ENCODE measurements at regions not wholly inside any gene's neighbourhood (a gene's known extent, or its start where the extent isn't known, plus 50 kb on each side); places are given as distances from the start of the nearest gene placed in this dataset.

DNA sequence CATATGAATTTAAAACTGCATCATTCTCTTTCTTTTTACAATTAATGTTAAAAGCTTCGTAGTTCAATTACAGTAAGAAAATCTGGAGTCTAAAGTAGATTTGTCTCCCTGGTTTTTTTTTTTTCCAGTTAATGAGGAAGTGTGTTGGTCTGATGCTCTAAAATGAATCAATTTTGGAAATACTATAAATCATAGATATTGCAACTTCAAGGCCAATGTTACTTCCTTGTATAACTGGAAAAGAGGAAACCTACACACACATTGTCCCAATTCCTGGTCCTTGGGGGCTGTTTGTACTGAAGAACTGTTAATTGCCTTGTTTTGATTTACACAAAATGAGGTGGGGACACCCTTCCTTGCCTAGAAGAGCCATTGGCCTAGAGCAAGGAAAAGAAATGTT lies 107.2 kb downstream of the RGS2 start:
- no peak overlapping the region for H3K27ac Mint-ChIP-seq
- no peaks in the 10 kb centered on the region for H3K9me3 Mint-ChIP-seq
- no peak for DNase-seq
- H3K4me3 Mint-ChIP-seq = no peak overlapping the region
- H3K27me3 Mint-ChIP-seq = no peaks in the 10 kb centered on the region
- H3K36me3 Mint-ChIP-seq = no peaks in the 10 kb centered on the region
- CTCF ChIA-PET = no interaction called here
- no peaks in the 10 kb centered on the region for H3K4me1 Mint-ChIP-seq

DNA sequence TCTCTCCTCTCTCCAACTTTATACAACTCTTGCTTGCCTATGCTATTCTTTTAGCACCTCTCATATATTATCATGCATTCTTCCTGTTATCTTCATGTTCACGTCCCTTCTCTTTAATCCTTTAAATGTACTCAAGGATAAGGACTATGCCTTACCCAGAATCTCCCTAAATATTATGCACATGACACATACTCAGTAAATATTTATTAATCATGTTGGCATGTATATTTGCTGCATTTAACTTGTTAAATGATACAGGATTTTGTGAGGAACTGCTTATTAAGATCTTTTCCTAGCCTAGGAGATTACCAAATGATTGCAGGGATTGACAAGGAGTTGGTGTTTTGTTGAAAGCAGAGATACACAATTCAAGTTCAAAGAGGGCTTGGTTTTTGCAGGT lies 109.4 kb downstream of the RGS2 start:
- H3K27ac Mint-ChIP-seq = no peak overlapping the region
- no peak overlapping the region for H3K4me3 Mint-ChIP-seq
- no peak for DNase-seq
- H3K36me3 Mint-ChIP-seq = no peaks in the 10 kb centered on the region
- CTCF ChIA-PET = no interaction called here
- no peaks in the 10 kb centered on the region for H3K9me3 Mint-ChIP-seq
- H3K27me3 Mint-ChIP-seq = no peaks in the 10 kb centered on the region
- H3K4me1 Mint-ChIP-seq = no peaks in the 10 kb centered on the region

DNA sequence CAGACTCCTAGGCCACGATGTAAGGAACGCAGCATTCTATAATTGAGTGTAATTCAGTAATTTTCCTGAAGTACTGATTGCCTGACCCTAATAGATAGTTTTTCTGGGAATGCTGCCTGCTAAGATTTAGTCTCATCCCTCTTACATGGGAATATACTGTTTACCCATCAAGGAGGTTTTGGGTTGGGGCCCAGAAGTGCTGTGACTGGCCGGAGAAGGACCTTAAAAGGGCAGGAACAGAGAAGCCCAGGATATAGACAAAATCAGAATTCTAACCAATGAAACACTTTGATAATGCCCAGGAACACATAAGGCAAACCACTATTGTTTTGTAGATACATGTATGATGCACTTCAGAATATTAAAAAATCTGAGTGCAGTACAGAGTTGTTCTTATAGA lies 111.6 kb downstream of the RGS2 start:
- Mint-ChIP-seq H3K9me3 (no peaks in the 10 kb centered on the region), H3K27me3 (no peaks in the 10 kb centered on the region), H3K36me3 (no peaks in the 10 kb centered on the region), H3K4me1 (no peaks in the 10 kb centered on the region), H3K4me3 (no peak overlapping the region), H3K27ac (no peak overlapping the region)
- CTCF ChIA-PET = no interaction called here
- DNase-seq = no peak

DNA sequence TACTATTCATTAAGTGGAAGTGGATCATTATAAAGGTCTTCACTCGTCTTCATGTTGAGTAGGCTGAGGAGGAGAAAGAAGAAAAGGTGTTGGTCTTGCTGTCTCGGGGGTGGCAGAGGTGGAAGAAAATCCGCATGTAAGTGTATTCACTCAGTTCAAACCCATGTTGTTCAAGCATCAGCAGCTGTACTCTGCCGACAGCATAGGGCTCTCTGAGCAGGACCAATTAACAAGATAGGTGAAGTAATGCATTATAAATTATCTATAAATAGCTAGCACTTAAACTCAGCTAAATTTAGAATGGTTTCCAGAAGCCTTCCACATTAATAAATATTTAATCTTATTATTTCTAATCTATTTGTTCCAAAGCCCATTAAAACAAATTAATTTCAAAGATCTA lies 116.8 kb downstream of the RGS2 start:
- Mint-ChIP-seq H3K4me3 (no peak overlapping the region), H3K4me1 (no peaks in the 10 kb centered on the region), H3K36me3 (no peaks in the 10 kb centered on the region), H3K9me3 (no peaks in the 10 kb centered on the region), H3K27me3 (no peaks in the 10 kb centered on the region), H3K27ac (no peak overlapping the region)
- DNase-seq = no peak
- CTCF ChIA-PET = no interaction called here

DNA sequence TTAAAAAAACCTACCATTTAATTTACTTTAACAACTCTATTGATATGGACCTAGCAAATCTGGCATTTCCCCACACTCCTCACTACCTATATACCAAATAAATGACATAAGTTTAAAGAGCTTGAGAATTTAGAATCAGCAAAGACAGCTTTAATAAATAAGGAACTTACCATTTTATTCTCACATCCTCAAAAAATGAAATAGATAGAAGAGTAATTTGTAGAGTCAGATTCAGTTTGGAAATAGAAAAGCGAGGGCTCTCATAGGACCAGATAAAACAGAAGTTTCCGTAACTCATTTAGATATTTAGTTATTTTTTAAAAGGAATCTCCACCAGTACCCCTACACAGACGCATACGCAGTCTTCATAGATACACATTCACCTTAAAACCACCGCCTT lies 117.9 kb downstream of the RGS2 start:
- Mint-ChIP-seq H3K9me3 (no peaks in the 10 kb centered on the region), H3K36me3 (no peaks in the 10 kb centered on the region), H3K27me3 (peaks cover 4% of the 10 kb centered on the region), H3K4me3 (no peak overlapping the region), H3K27ac (no peak overlapping the region), H3K4me1 (no peaks in the 10 kb centered on the region)
- CTCF ChIA-PET = no interaction called here
- DNase-seq = no peak

DNA sequence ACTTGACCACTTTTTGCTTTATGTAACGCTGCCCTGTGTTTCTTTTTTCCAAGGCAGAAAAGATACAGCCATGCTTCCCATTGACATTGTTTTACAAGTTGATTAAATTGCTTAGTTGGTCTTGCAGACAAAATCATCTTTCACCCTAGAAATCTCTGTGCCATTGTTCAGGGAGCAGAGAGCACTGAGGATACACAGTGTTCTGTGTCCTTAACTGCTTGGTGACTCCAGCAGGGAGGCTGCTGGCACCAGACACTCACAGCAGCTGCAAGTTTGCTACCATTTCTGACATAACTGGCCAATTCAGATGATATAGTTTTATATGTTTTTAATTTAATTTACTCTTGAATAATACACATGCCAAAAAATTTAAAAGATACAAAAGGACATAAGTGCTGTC lies 118.7 kb downstream of the RGS2 start:
- Mint-ChIP-seq H3K4me1 (no peaks in the 10 kb centered on the region), H3K4me3 (no peak overlapping the region), H3K9me3 (no peaks in the 10 kb centered on the region), H3K36me3 (no peaks in the 10 kb centered on the region), H3K27ac (no peak overlapping the region), H3K27me3 (peaks cover 4% of the 10 kb centered on the region)
- CTCF ChIA-PET = no interaction called here
- no peak for DNase-seq

DNA sequence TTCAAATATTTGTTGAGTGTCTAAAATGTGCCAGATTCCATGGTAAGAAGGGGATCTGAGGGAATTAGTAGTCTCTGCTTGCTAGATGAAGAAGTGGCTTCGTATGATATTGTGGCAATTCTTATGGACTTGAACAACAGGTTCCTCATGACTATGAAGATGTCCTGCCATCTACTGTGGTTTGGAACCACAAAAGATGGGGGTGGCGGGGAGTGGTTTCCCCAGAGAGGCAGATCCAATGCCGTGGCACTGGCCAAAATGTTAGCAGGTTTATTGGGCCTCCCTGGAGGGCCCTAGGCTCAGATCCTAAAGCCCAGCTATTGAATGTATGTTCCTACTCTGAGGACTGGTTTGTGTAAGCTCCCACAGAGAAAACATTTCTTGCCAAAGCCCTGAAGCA lies 120.8 kb downstream of the RGS2 start:
- no peaks in the 10 kb centered on the region for H3K9me3 Mint-ChIP-seq
- CTCF ChIA-PET = no interaction called here
- no peaks in the 10 kb centered on the region for H3K4me1 Mint-ChIP-seq
- no peak overlapping the region for H3K4me3 Mint-ChIP-seq
- H3K27ac Mint-ChIP-seq = no peak overlapping the region
- no peaks in the 10 kb centered on the region for H3K36me3 Mint-ChIP-seq
- peaks cover 4% of the 10 kb centered on the region for H3K27me3 Mint-ChIP-seq
- DNase-seq = no peak

DNA sequence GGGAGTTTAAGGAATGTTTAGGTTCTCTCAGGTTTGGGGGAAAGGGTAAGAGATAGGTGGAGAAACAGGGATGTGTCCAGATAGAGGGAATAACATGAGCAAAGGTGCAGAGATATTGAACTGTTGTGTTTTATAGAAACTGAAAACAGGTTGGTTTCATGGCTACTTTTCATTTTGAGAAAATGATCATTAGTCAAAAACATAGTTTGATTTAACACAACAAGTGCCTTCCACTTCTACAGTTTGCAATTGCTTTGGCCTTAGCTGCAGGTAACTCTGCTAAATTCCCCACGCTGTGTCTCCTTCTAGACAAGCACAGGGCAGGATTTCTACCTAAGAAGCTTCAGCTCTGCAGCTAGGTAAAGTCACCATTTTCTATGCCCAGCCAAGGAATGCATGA lies 124.9 kb downstream of the RGS2 start:
- H3K36me3 Mint-ChIP-seq = no peaks in the 10 kb centered on the region

DNA sequence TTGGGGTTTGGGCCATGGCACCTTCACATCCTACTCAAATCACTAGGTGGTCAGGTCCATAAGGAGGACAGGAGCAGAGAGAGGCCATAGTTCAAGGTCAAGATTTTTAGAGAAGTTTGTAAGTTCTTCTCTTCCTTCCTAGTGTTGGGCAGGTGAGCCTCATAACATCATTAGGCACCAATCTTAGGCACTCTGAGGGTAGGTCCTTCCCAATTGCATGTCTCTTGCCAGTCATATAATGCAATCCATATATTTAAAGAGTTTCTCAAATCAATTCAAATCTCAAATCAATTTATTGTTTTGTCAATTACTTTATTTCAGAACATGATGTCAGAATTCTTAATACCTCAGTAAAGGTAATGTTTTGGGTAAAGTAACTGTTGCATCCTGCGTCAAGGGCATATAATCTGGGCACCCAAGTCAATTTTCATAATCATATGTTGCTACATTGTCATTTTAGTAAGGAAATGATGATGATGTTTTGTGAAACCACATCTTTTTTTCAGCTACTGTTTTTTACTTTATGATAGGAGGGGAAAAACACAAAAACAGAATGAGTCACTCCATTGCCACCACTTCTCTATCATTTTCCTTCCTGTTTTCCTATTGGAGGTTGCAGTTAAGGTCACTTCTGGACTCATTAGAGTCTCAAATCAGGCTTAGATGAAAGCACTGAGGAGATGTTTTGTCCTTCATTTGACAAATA lies 122.7 kb downstream of the UCHL5 start:
- no peaks in the 10 kb centered on the region for H3K9me3 Mint-ChIP-seq
- DNase-seq = no peak
- H3K27ac Mint-ChIP-seq = no peak overlapping the region
- CTCF ChIA-PET = interaction anchor here (1.1 kb wide), 1 partner anchor 16 kb away, joined by 3 read pairs; no protein-coding TSS in a partner anchor
- no peaks in the 10 kb centered on the region for H3K27me3 Mint-ChIP-seq
- H3K4me1 Mint-ChIP-seq = peaks cover 9% of the 10 kb centered on the region
- H3K36me3 Mint-ChIP-seq = no peaks in the 10 kb centered on the region
- H3K4me3 Mint-ChIP-seq = no peak overlapping the region

More for the DNA sequence above, 124.9 kb downstream of the RGS2 start:
- H3K4me1 Mint-ChIP-seq = peaks cover 9% of the 10 kb centered on the region
- H3K27me3 Mint-ChIP-seq = peaks cover 4% of the 10 kb centered on the region
- no peak overlapping the region for H3K27ac Mint-ChIP-seq
- H3K4me3 Mint-ChIP-seq = no peak overlapping the region
- DNase-seq = no peak
- CTCF ChIA-PET = no interaction called here
- H3K9me3 Mint-ChIP-seq = no peaks in the 10 kb centered on the region

DNA sequence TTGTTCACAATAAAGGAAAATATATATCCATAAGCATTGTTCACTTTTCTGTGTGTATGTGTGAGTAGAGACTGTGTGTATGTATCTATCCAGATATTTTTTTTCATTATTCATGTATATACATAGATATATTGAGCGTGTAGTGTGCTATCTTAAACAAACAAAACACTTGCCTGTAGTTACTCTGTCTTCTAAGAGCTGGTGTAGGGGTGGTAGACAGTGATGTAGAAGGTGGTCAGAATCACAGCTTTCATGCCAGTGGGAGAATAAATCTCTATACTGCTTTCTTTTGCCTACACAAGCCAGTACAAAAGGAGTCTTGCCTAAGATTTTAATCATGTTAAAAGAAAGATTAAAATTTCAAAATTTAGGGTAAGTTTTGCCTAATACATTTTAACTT lies 122.0 kb downstream of the UCHL5 start:
- Mint-ChIP-seq H3K9me3 (no peaks in the 10 kb centered on the region), H3K4me1 (peaks cover 9% of the 10 kb centered on the region), H3K36me3 (no peaks in the 10 kb centered on the region), H3K27me3 (no peaks in the 10 kb centered on the region), H3K27ac (no peak overlapping the region), H3K4me3 (no peak overlapping the region)
- DNase-seq = no peak
- CTCF ChIA-PET = interaction anchor here (1.1 kb wide), 1 partner anchor 15 kb away, joined by 3 read pairs; no protein-coding TSS in a partner anchor

DNA sequence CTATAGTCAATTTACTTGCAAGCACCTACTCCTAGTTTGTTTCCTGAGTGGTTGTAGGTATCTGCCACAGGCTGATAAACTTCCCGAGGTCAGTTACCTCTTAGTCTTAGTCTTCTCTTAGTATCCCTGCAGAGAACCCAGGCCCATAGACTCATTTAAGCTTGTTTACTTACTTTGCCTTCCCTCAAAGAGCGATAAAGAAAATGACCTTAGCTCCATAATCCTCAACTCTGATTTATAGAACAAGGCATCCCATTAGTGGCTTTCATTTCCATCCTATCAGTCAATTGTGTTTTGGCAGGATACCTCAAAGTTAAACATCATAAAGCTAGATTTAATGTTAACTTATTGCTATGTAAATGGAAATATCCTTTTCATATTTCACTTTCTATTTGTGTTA lies 119.7 kb downstream of the UCHL5 start:
- no peak overlapping the region for H3K4me3 Mint-ChIP-seq
- no peaks in the 10 kb centered on the region for H3K27me3 Mint-ChIP-seq
- no peak overlapping the region for H3K27ac Mint-ChIP-seq
- H3K4me1 Mint-ChIP-seq = peaks cover 9% of the 10 kb centered on the region
- no peaks in the 10 kb centered on the region for H3K36me3 Mint-ChIP-seq
- no peaks in the 10 kb centered on the region for H3K9me3 Mint-ChIP-seq
- no peak for DNase-seq
- CTCF ChIA-PET = no interaction called here

DNA sequence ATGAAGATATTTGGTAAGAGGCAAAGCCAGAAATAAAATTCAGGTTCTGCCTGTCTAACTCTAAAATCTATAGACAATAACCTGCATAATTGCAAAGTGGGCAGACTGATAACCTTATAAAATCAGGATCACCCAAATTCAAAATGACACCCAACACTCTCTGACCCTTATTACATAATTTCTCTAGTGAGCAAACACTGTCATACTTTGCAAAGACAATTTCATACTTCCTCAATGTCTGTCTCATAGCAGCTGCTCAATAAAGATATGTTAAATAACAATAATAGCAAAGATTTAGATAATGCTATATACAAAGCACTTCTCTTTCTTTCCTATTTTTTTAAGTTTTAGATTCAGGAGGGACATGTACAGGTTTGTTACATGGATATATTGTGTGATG lies 118.5 kb downstream of the UCHL5 start:
- DNase-seq = no peak
- CTCF ChIA-PET = no interaction called here
- no peaks in the 10 kb centered on the region for H3K27me3 Mint-ChIP-seq
- H3K36me3 Mint-ChIP-seq = no peaks in the 10 kb centered on the region
- H3K27ac Mint-ChIP-seq = no peak overlapping the region
- H3K4me1 Mint-ChIP-seq = peaks cover 9% of the 10 kb centered on the region
- no peaks in the 10 kb centered on the region for H3K9me3 Mint-ChIP-seq
- no peak overlapping the region for H3K4me3 Mint-ChIP-seq

DNA sequence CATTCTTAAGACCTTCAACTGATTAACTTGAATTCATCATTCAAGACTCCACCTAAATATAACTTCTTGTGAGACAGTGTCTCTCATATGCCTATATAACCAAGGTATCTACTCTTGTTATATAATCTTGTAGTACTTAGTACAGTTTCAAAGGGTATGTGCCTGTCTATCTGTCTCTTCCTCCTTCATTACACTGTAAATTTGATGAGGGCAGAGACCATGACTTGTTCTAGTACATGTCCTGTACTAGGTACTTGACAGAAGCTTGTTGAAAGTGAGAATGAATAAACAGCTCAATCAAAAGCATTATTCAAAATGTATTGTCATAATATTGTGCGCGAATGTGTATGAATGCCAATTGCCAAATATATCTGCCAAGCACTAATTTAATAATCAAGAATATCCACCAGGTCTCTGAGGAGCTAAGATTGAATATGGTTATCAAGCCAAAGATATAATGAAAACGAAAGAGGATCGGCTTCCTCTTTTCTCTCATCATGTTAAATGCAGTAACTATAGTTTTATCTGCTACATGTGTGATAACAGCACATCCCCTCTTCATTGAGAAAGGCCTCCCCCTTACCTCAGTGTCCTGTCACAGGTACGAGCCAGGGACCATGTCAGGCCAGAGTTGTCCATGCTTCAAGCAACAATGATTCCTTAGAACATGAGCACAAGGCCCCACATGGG lies 117.3 kb downstream of the UCHL5 start:
- CTCF ChIA-PET = no interaction called here
- no peak for DNase-seq
- Mint-ChIP-seq H3K9me3 (no peaks in the 10 kb centered on the region), H3K27ac (no peak overlapping the region), H3K27me3 (no peaks in the 10 kb centered on the region), H3K36me3 (no peaks in the 10 kb centered on the region), H3K4me1 (no peaks in the 10 kb centered on the region), H3K4me3 (no peak overlapping the region)

DNA sequence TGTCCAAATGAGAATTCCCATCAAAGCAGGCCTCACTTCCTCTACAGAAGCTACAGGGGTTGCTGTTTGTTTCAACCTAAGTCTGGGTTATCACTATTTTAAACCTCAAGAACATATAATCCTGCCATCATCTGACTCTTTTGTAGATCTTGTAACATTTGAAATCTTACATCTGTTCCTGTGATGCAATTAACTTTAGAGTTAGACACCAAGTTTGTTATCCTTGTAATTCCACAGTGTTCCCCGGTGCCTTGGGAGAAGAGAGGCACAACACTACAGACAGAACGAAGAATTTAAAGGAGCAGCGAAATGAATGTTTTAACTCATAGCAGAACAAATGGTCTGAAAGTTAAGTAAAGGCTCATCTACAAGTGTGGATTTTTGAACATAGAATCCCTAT lies 116.1 kb downstream of the UCHL5 start:
- no peaks in the 10 kb centered on the region for H3K27me3 Mint-ChIP-seq
- no peaks in the 10 kb centered on the region for H3K9me3 Mint-ChIP-seq
- DNase-seq = no peak
- H3K27ac Mint-ChIP-seq = no peak overlapping the region
- no peaks in the 10 kb centered on the region for H3K4me1 Mint-ChIP-seq
- CTCF ChIA-PET = no interaction called here
- no peaks in the 10 kb centered on the region for H3K36me3 Mint-ChIP-seq
- no peak overlapping the region for H3K4me3 Mint-ChIP-seq

DNA sequence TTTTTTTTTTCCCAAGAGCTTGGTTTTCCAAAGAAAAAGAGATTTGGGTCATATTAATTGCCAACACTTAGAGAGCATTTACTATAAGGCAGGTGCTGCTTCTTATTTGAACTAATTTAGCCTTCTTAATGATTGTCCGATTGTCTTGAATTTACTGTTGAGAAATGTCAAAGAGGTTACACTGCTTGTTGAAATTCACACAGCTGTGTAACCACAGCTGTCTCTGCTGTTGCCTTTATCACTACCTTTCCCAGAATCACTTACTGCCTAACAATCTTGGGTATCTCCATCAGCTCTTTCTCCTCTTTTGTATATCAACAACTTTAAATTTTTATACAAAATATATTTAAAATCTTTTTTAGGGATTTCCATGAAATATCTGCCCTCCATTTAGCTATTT lies 115.6 kb downstream of the UCHL5 start:
- no peak overlapping the region for H3K4me3 Mint-ChIP-seq
- H3K9me3 Mint-ChIP-seq = no peaks in the 10 kb centered on the region
- H3K36me3 Mint-ChIP-seq = no peaks in the 10 kb centered on the region
- H3K27me3 Mint-ChIP-seq = no peaks in the 10 kb centered on the region
- no peak overlapping the region for H3K27ac Mint-ChIP-seq
- H3K4me1 Mint-ChIP-seq = no peaks in the 10 kb centered on the region
- DNase-seq = no peak
- CTCF ChIA-PET = no interaction called here

Data from activated naive CD4-positive, alpha-beta T cell treated with anti-CD3 and anti-CD28 coated beads, Interleukin-2, amount 10 ng/mL, durations not matched to agents 7 days and 5 days (primary cell).